Neural progenitor cell (in vitro differentiated cells): ENCODE measurements at regions not wholly inside any gene's neighbourhood (a gene's known extent, or its start where the extent isn't known, plus 50 kb on each side); places are given as distances from the start of the nearest gene placed in this dataset.

Source experiments
- DNase-seq: peaks from one replicate; pipeline ENCODE4 v3.0.0-alpha.2; 2016; ENCODE audit warnings: low spot score
- H2AFZ ChIP-seq: fragments of 200-600 bp; sonication (generic); replicated peaks from 2 replicates; pipeline ENCODE4 v1.6.1; 2016; ENCODE audit warnings: antibody characterized with exemption
- H3F3A ChIP-seq: fragments of 200-600 bp; sonication (generic); 2 replicates; pipeline ENCODE4 v1.6.1; 2016; ENCODE audit warnings: antibody characterized with exemption, low read depth
- H3K27ac ChIP-seq: fragments of 200-600 bp; sonication (generic); 2 replicates; pipeline ENCODE4 v1.5.1; 2016; ENCODE audit warnings: mild to moderate bottlenecking
- H3K27me3 ChIP-seq: fragments of 200-600 bp; sonication (generic); 2 replicates; pipeline ENCODE4 v1.6.1; 2016; ENCODE audit warnings: mild to moderate bottlenecking, moderate library complexity
- H3K36me3 ChIP-seq: fragments of 200-600 bp; sonication (generic); 2 replicates; pipeline ENCODE4 v1.5.1; 2016
- H3K4me1 ChIP-seq: fragments of 200-600 bp; sonication (generic); 2 replicates; pipeline ENCODE4 v1.6.1; 2016; ENCODE audit warnings: mixed run types
- H3K4me2 ChIP-seq: fragments of 200-600 bp; sonication (generic); 2 replicates; pipeline ENCODE4 v1.6.1; 2016
- H3K4me3 ChIP-seq: fragments of 200-600 bp; sonication (generic); 2 replicates; pipeline ENCODE4 v1.5.1; 2016
- H3K79me2 ChIP-seq: fragments of 200-600 bp; sonication (generic); 2 replicates; pipeline ENCODE4 v1.6.1; 2016; ENCODE audit warnings: low read depth
- H3K9ac ChIP-seq: fragments of 200-600 bp; sonication (generic); 2 replicates; pipeline ENCODE4 v1.6.1; 2016
- H3K9me3 ChIP-seq: fragments of 200-600 bp; sonication (generic); 2 replicates; pipeline ENCODE4 v1.5.1; 2016; ENCODE audit warnings: low read depth
- H4K20me1 ChIP-seq: fragments of 200-600 bp; sonication (generic); 2 replicates; pipeline ENCODE4 v1.6.1; 2016; ENCODE audit warnings: low read depth
- H3K27ac Mint-ChIP-seq: 3 replicates; pipeline ENCODE4 v1.8.0; 2021; ENCODE audit warnings: mixed read lengths
- H3K27me3 Mint-ChIP-seq: 2 replicates; pipeline ENCODE4 v1.8.0; 2022; ENCODE audit warnings: low read depth, mild to moderate bottlenecking, inconsistent platforms, moderate library complexity, mixed read lengths; ENCODE audit not compliant: insufficient read depth
- H3K36me3 Mint-ChIP-seq: 3 replicates; pipeline ENCODE4 v1.8.0; 2021; ENCODE audit warnings: mixed read lengths
- H3K4me1 Mint-ChIP-seq: 3 replicates; pipeline ENCODE4 v1.8.0; 2021; ENCODE audit warnings: mixed read lengths
- H3K4me3 Mint-ChIP-seq: 3 replicates; pipeline ENCODE4 v1.8.0; 2021; ENCODE audit warnings: mild to moderate bottlenecking, moderate library complexity, mixed read lengths
- H3K9me3 Mint-ChIP-seq: 3 replicates; pipeline ENCODE4 v1.8.0; 2020; ENCODE audit warnings: mixed read lengths
- EZH2 ChIP-seq: fragments of 200-600 bp; sonication (generic); IDR thresholded peaks from 2 replicates; pipeline ENCODE4 v1.6.1; 2017; ENCODE audit warnings: antibody characterized with exemption, mild to moderate bottlenecking, moderate library complexity
- EZH2phosphoT487 ChIP-seq: fragments of 200-600 bp; sonication (generic); IDR thresholded peaks from 2 replicates; pipeline ENCODE4 v1.6.1; 2017; ENCODE audit warnings: antibody characterized with exemption
- TF ChIP-seq, protein P1 (sequence below): fragments of 200-600 bp; sonication (generic); IDR thresholded peaks from 2 replicates; pipeline ENCODE4 v1.5.1; 2017; ENCODE audit warnings: antibody characterized with exemption, mild to moderate bottlenecking

DNA sequence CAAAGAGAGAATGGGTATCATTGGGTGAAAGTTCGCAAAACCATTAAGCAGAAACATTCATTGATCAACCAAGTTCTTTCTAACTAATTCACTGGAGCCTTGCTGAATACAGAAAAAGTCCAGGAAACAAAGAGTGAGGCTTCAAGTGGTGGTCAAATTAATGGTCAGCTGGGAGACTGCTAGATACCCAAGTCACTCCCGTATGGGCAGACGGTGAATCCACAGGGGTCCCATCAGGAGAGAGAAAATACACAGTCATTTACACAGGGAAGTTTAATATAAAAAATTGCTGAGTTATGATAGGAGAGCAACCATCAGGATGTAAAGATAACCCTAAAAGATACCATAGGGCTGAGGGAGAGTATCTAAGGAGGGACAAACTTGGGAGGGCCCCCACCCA is 198.7 kb upstream of the DTNBP1 start:
- no peaks in the 10 kb centered on the region for H3F3A ChIP-seq
- no peaks in the 10 kb centered on the region for H3K9me3 ChIP-seq
- Mint-ChIP-seq H3K4me3 (no peak overlapping the region), H3K9me3 (no peaks in the 10 kb centered on the region), H3K36me3 (no peaks in the 10 kb centered on the region), H3K4me1 (no peaks in the 10 kb centered on the region), H3K27me3 (no peaks in the 10 kb centered on the region), H3K27ac (no peak overlapping the region)
- no peak overlapping the region for H3K9ac ChIP-seq
- no peak for DNase-seq
- no peaks in the 10 kb centered on the region for H3K79me2 ChIP-seq
- H3K4me1 ChIP-seq, result peaks cover 5% of the 10 kb centered on the region
- no peak overlapping the region for H2AFZ ChIP-seq
- no peak overlapping the region for H3K4me3 ChIP-seq
- H3K27ac ChIP-seq, result no peak overlapping the region
- H4K20me1 ChIP-seq, result no peaks in the 10 kb centered on the region
- TF ChIP-seq, protein P1, sequence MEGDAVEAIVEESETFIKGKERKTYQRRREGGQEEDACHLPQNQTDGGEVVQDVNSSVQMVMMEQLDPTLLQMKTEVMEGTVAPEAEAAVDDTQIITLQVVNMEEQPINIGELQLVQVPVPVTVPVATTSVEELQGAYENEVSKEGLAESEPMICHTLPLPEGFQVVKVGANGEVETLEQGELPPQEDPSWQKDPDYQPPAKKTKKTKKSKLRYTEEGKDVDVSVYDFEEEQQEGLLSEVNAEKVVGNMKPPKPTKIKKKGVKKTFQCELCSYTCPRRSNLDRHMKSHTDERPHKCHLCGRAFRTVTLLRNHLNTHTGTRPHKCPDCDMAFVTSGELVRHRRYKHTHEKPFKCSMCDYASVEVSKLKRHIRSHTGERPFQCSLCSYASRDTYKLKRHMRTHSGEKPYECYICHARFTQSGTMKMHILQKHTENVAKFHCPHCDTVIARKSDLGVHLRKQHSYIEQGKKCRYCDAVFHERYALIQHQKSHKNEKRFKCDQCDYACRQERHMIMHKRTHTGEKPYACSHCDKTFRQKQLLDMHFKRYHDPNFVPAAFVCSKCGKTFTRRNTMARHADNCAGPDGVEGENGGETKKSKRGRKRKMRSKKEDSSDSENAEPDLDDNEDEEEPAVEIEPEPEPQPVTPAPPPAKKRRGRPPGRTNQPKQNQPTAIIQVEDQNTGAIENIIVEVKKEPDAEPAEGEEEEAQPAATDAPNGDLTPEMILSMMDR, result no peak
- no peaks in the 10 kb centered on the region for H3K36me3 ChIP-seq
- H3K27me3 ChIP-seq, result no peaks in the 10 kb centered on the region
- H3K4me2 ChIP-seq, result no peak overlapping the region

DNA sequence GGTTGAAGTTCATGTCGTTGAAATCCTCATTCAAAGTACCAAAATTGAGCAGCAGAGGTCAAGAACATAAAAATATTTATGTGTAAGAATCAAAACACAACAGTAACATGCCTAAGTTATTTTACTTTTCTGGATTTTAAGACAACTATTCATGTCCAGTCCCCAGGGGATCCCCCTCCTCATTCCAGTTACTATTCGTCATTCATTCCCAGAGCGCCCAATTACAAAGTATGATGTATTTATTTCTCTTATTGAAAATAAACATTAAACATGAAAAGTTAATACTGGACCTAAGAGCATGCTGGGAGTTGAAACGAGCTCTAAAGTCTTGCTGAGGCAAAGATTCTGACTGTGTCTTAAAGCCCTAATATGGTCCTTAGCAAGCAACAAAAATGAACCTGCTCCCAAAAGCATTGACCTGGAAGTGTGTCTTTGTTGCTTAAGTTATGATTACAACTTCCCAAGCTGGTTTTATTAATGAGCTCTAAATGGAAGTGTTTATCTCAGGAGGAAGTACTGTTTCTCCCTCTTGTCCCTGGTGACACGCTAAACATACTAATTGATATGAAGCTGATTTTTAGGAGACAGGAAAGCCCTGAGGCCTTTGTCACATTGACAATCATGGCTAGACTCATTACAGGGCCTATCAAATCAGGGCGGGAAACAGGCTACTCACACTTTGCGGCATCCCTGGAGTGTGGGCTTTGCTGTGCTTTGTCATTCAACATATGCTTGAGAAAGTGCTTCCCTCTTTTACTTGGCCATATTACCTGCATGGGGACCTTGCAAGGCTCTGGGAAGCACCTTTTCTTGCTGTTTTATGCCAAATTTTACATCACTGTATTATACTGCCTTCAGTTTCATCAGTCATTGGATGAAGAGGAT is 192.2 kb upstream of the DTNBP1 start:
- no peaks in the 10 kb centered on the region for H3K27me3 ChIP-seq
- no peak overlapping the region for H3K4me3 Mint-ChIP-seq
- no peaks in the 10 kb centered on the region for H3K4me1 Mint-ChIP-seq
- H2AFZ ChIP-seq, result no peak overlapping the region
- H3K9me3 Mint-ChIP-seq, result peaks cover 2% of the 10 kb centered on the region
- H3F3A ChIP-seq, result no peaks in the 10 kb centered on the region
- no peak overlapping the region for H3K27ac ChIP-seq
- no peak overlapping the region for H3K9ac ChIP-seq
- H4K20me1 ChIP-seq, result no peaks in the 10 kb centered on the region
- H3K4me2 ChIP-seq, result no peak overlapping the region
- H3K4me1 ChIP-seq, result peaks cover 5% of the 10 kb centered on the region
- no peaks in the 10 kb centered on the region for H3K9me3 ChIP-seq
- H3K36me3 Mint-ChIP-seq, result no peaks in the 10 kb centered on the region
- H3K27ac Mint-ChIP-seq, result no peak overlapping the region
- H3K4me3 ChIP-seq, result no peak overlapping the region
- H3K79me2 ChIP-seq, result no peaks in the 10 kb centered on the region
- TF ChIP-seq EZH2phosphoT487 (no peak), EZH2 (no peak)
- TF ChIP-seq, protein P1, result no peak
- DNase-seq, result no peak
- no peaks in the 10 kb centered on the region for H3K36me3 ChIP-seq
- H3K27me3 Mint-ChIP-seq, result peaks cover 2% of the 10 kb centered on the region

DNA sequence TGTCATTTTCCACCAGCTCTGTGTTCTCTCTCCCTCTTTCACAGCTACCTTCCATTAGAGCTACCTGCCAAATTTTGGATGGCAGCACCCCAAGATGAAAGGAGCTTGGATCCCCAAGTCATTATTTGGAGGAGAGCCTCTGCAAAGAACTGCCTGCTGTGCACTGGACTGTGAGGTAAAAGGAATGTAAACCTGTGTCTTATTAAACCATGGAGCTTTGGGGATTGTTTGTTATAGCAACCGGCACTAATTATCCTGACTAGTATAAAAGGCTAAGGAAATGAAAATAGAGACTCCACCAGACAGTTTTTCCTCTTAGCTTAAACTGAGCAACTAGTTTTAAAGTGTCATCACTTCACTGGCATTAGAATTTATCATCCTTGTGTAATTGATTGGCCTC is 191.6 kb upstream of the DTNBP1 start:
- Histone ChIP-seq H3K4me1 (peaks cover 5% of the 10 kb centered on the region), H3F3A (no peaks in the 10 kb centered on the region), H3K9ac (no peak overlapping the region), H3K27ac (no peak overlapping the region), H3K79me2 (no peaks in the 10 kb centered on the region), H3K27me3 (no peaks in the 10 kb centered on the region), H3K4me2 (no peak overlapping the region), H4K20me1 (no peaks in the 10 kb centered on the region), H3K9me3 (no peaks in the 10 kb centered on the region), H3K36me3 (no peaks in the 10 kb centered on the region), H2AFZ (no peak overlapping the region), H3K4me3 (no peak overlapping the region)
- H3K36me3 Mint-ChIP-seq, result no peaks in the 10 kb centered on the region
- H3K4me1 Mint-ChIP-seq, result no peaks in the 10 kb centered on the region
- H3K27ac Mint-ChIP-seq, result no peak overlapping the region
- H3K9me3 Mint-ChIP-seq, result peaks cover 2% of the 10 kb centered on the region
- H3K27me3 Mint-ChIP-seq, result peaks cover 2% of the 10 kb centered on the region
- H3K4me3 Mint-ChIP-seq, result no peak overlapping the region
- TF ChIP-seq, protein P1, result no peak
- TF ChIP-seq EZH2phosphoT487 (no peak), EZH2 (no peak)
- DNase-seq, result no peak
